GM12878 (cell line): ENCODE measurements at regions not wholly inside any gene's neighbourhood (a gene's known extent, or its start where the extent isn't known, plus 50 kb on each side); places are given as distances from the start of the nearest gene placed in this dataset.

Experiments used
- BCL11A ChIP-seq: IDR thresholded peaks from 2 replicates; pipeline ENCODE4 v1.6.1; 2011; ENCODE audit warnings: low read depth, low read length
- TF ChIP-seq, protein P1 (sequence below): IDR thresholded peaks from 2 replicates; pipeline ENCODE4 v1.6.1; 2012; ENCODE audit warnings: improper control_type of control experiment, low read depth, low read length; ENCODE audit not compliant: insufficient replicate concordance

DNA sequence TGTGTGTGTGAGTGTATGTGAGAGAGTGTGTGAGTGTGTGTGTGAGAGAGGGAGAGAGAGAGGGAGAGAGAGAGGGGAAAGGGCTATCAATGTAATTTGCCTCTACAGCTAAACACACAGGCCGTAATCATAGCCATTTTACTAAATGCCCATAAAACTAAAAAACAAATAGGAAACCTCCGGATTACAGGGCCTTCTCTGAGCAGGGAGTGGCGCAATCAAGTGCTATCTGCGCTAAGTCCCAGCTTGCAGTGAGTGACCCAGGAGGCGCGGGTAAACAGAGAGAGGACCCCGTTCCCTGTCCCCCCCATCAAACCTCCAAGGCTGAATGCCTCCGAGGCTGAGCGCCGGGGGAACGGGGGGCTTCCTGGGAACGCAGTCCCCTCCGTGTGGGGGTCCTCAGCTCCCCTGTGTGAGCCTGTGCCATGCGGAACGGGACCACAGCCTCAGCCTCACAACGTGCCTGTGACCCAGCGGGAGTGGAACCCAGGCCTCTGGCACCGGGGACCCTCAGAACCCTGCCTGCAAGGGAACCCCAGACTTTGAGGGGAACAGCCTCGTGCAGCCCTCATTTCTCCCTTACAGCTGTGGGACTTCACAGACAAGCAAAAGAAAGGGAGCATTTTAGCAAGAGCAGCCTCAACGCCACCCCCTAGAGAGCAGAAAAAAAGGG is 54.7 kb upstream of the ID2 start:
- no peak for TF ChIP-seq BCL11A
- TF ChIP-seq, protein P1, sequence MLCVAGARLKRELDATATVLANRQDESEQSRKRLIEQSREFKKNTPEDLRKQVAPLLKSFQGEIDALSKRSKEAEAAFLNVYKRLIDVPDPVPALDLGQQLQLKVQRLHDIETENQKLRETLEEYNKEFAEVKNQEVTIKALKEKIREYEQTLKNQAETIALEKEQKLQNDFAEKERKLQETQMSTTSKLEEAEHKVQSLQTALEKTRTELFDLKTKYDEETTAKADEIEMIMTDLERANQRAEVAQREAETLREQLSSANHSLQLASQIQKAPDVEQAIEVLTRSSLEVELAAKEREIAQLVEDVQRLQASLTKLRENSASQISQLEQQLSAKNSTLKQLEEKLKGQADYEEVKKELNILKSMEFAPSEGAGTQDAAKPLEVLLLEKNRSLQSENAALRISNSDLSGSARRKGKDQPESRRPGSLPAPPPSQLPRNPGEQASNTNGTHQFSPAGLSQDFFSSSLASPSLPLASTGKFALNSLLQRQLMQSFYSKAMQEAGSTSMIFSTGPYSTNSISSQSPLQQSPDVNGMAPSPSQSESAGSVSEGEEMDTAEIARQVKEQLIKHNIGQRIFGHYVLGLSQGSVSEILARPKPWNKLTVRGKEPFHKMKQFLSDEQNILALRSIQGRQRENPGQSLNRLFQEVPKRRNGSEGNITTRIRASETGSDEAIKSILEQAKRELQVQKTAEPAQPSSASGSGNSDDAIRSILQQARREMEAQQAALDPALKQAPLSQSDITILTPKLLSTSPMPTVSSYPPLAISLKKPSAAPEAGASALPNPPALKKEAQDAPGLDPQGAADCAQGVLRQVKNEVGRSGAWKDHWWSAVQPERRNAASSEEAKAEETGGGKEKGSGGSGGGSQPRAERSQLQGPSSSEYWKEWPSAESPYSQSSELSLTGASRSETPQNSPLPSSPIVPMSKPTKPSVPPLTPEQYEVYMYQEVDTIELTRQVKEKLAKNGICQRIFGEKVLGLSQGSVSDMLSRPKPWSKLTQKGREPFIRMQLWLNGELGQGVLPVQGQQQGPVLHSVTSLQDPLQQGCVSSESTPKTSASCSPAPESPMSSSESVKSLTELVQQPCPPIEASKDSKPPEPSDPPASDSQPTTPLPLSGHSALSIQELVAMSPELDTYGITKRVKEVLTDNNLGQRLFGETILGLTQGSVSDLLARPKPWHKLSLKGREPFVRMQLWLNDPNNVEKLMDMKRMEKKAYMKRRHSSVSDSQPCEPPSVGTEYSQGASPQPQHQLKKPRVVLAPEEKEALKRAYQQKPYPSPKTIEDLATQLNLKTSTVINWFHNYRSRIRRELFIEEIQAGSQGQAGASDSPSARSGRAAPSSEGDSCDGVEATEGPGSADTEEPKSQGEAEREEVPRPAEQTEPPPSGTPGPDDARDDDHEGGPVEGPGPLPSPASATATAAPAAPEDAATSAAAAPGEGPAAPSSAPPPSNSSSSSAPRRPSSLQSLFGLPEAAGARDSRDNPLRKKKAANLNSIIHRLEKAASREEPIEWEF = no peak
